ENCODE measurements at regions not wholly inside any gene's neighbourhood (a gene's known extent, or its start where the extent isn't known, plus 50 kb on each side); places are given as distances from the start of the nearest gene placed in this dataset.
"Not testable (repeated sequence)": the region's sequence is repeated elsewhere in the genome, so short reads cannot be mapped to it uniquely, and the experiment has no call there.

GRCh38 chr16:22660441-22661160 lies 149.9 kb downstream of the NPIPB5 start:
- H3K9me3 Mint-ChIP-seq: no peaks in the 10 kb centered on the region
- H3K4me1 Mint-ChIP-seq (ENCODE audit: low read depth): no peaks in the 10 kb centered on the region
- no peak for TF ChIP-seq CTCF (IDR thresholded peaks at IDR 0.05)
- no peak for DNase-seq
- no peaks in the 10 kb centered on the region for H3K36me3 Mint-ChIP-seq (ENCODE audit: low read depth)
- H3K27me3 Mint-ChIP-seq (ENCODE audit: insufficient read depth): peaks cover 10% of the 10 kb centered on the region; the same call in 1 of the 2 replicates
- no peak overlapping the region for H3K27ac Mint-ChIP-seq
- no peak overlapping the region for H3K4me3 Mint-ChIP-seq

- Mint-ChIP-seq H3K36me3 (ENCODE audit: low read depth) (no peaks in the 10 kb centered on the region), H3K27ac (no peak overlapping the region), H3K9me3 (no peaks in the 10 kb centered on the region), H3K4me3 (no peak overlapping the region), H3K27me3 (ENCODE audit: insufficient read depth) (peaks cover 4% of the 10 kb centered on the region; the same call in 1 of the 2 replicates), H3K4me1 (ENCODE audit: low read depth) (no peaks in the 10 kb centered on the region)
- DNase-seq: no peak
- TF ChIP-seq CTCF (IDR thresholded peaks at IDR 0.05): no peak
Observed at GRCh38 chr16:22661161-22661647, 150.5 kb downstream of the NPIPB5 start.

GRCh38 chr16:22662958-22663357 lies 151.0 kb upstream of the HS3ST2 start:
- not testable (repeated sequence) for H3K27me3 Mint-ChIP-seq (ENCODE audit: insufficient read depth); H3K36me3 Mint-ChIP-seq (ENCODE audit: low read depth); DNase-seq; H3K4me3 Mint-ChIP-seq; H3K4me1 Mint-ChIP-seq (ENCODE audit: low read depth); H3K27ac Mint-ChIP-seq; H3K9me3 Mint-ChIP-seq

- Mint-ChIP-seq H3K27ac (no peak overlapping the region), H3K9me3 (no peaks in the 10 kb centered on the region), H3K4me1 (ENCODE audit: low read depth) (no peaks in the 10 kb centered on the region), H3K4me3 (no peak overlapping the region), H3K36me3 (ENCODE audit: low read depth) (no peaks in the 10 kb centered on the region), H3K27me3 (ENCODE audit: insufficient read depth) (peaks cover 4% of the 10 kb centered on the region; the same call in 1 of the 2 replicates)
- no peak for DNase-seq
- no peak for TF ChIP-seq CTCF (IDR thresholded peaks at IDR 0.05)
Observed at GRCh38 chr16:22663389-22664064, 150.4 kb upstream of the HS3ST2 start.

GRCh38 chr16:22664132-22664531 lies 149.8 kb upstream of the HS3ST2 start:
- no peaks in the 10 kb centered on the region for H3K36me3 Mint-ChIP-seq (ENCODE audit: low read depth)
- DNase-seq: no peak
- H3K4me1 Mint-ChIP-seq (ENCODE audit: low read depth): no peaks in the 10 kb centered on the region
- peaks cover 4% of the 10 kb centered on the region; the same call in 1 of the 2 replicates for H3K27me3 Mint-ChIP-seq (ENCODE audit: insufficient read depth)
- no peak for TF ChIP-seq CTCF (IDR thresholded peaks at IDR 0.05)
- H3K9me3 Mint-ChIP-seq: no peaks in the 10 kb centered on the region
- no peak overlapping the region for H3K27ac Mint-ChIP-seq
- H3K4me3 Mint-ChIP-seq: no peak overlapping the region

GRCh38 chr16:22664561-22664997 lies 149.4 kb upstream of the HS3ST2 start:
- H3K36me3 Mint-ChIP-seq (ENCODE audit: low read depth): no peaks in the 10 kb centered on the region
- H3K4me3 Mint-ChIP-seq: no peak overlapping the region
- no peaks in the 10 kb centered on the region for H3K4me1 Mint-ChIP-seq (ENCODE audit: low read depth)
- no peaks in the 10 kb centered on the region for H3K9me3 Mint-ChIP-seq
- DNase-seq: no peak
- peaks cover 4% of the 10 kb centered on the region; the same call in 1 of the 2 replicates for H3K27me3 Mint-ChIP-seq (ENCODE audit: insufficient read depth)
- no peak for TF ChIP-seq CTCF (IDR thresholded peaks at IDR 0.05)
- H3K27ac Mint-ChIP-seq: no peak overlapping the region

Data from HFFc6 (cell line).